Prostate gland (tissue), 2 donors: ENCODE measurements at regions not wholly inside any gene's neighbourhood (a gene's known extent, or its start where the extent isn't known, plus 50 kb on each side); places are given as distances from the start of the nearest gene placed in this dataset.
"Not testable (repeated sequence)": the region's sequence is repeated elsewhere in the genome, so short reads cannot be mapped to it uniquely, and the experiment has no call there.

Experiments used
- POLR2A ChIP-seq: fragments of 450-650 bp; IDR thresholded peaks from one replicate; pipeline ENCODE4 v1.6.1; 2016; ENCODE audit warnings: antibody characterized with exemption, mild to moderate bottlenecking
- POLR2AphosphoS5 ChIP-seq: sonication (generic); formaldehyde crosslinking; IDR thresholded peaks from one replicate; pipeline ENCODE4 v1.6.1; 2017; ENCODE audit warnings: antibody characterized with exemption
- TF ChIP-seq, protein P1 (sequence below), 4 experiments: fragments of 200-600 bp in 2 of 4; fragments of 450-650 bp in 2 of 4; sonication (generic) in 2 of 4; IDR thresholded peaks; 1 replicate in 3 of 4; 2 replicates in 1 of 4; pipeline ENCODE4 v1.5.1; 2016 to 2019; ENCODE audit warnings: antibody characterized with exemption in 4 of 4, mild to moderate bottlenecking in 2 of 4, moderate library complexity in 2 of 4

DNA sequence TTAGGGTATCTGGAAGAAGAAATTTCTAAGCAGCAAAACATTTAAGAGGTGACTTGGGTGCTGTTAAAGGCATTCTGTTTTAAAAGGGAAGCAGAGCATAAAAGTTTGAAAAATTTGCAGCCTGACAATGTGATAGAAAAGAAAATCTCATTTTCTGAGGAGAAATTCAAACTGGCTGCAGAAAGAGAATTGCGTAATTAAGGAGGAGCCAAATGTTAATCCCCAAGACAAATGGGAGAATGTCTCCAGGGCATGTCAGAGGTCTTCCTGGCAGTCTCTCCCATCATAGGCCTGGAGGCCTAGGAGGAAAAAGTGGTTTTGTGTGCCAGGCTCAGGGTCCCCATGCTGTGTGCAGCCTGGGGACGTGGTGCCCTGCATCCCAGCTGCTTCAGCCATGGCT lies 230.6 kb downstream of the TAF11L14 start:
- TF ChIP-seq, protein P1, sequence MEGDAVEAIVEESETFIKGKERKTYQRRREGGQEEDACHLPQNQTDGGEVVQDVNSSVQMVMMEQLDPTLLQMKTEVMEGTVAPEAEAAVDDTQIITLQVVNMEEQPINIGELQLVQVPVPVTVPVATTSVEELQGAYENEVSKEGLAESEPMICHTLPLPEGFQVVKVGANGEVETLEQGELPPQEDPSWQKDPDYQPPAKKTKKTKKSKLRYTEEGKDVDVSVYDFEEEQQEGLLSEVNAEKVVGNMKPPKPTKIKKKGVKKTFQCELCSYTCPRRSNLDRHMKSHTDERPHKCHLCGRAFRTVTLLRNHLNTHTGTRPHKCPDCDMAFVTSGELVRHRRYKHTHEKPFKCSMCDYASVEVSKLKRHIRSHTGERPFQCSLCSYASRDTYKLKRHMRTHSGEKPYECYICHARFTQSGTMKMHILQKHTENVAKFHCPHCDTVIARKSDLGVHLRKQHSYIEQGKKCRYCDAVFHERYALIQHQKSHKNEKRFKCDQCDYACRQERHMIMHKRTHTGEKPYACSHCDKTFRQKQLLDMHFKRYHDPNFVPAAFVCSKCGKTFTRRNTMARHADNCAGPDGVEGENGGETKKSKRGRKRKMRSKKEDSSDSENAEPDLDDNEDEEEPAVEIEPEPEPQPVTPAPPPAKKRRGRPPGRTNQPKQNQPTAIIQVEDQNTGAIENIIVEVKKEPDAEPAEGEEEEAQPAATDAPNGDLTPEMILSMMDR (IDR thresholded peaks at IDR 0.05) = not testable (repeated sequence)
- not testable (repeated sequence) for TF ChIP-seq POLR2A, POLR2AphosphoS5
